Upper lobe of left lung (tissue), 4 donors: ENCODE measurements at regions not wholly inside any gene's neighbourhood (a gene's known extent, or its start where the extent isn't known, plus 50 kb on each side); places are given as distances from the start of the nearest gene placed in this dataset.

Experiments
- POLR2A ChIP-seq, 4 donors: fragments of 450-650 bp; IDR thresholded peaks; one replicate each; pipeline ENCODE4 v1.5.1; 2016 to 2017; ENCODE audit warnings: antibody characterized with exemption in 4 of 4, mild to moderate bottlenecking in 2 of 4
- POLR2AphosphoS5 ChIP-seq, 2 donors: sonication (generic); formaldehyde crosslinking; IDR thresholded peaks; one replicate each; pipeline ENCODE4 v1.5.1; 2017; ENCODE audit warnings: antibody characterized with exemption in 2 of 2
- TF ChIP-seq, protein P1 (sequence below), 6 experiments: fragments of 450-650 bp in 4 of 6; fragments of 200-600 bp in 2 of 6; sonication (generic) in 2 of 6; IDR thresholded peaks; one replicate each; pipeline ENCODE4 v1.5.1; 2016 to 2019; ENCODE audit warnings: antibody characterized with exemption in 6 of 6

DNA sequence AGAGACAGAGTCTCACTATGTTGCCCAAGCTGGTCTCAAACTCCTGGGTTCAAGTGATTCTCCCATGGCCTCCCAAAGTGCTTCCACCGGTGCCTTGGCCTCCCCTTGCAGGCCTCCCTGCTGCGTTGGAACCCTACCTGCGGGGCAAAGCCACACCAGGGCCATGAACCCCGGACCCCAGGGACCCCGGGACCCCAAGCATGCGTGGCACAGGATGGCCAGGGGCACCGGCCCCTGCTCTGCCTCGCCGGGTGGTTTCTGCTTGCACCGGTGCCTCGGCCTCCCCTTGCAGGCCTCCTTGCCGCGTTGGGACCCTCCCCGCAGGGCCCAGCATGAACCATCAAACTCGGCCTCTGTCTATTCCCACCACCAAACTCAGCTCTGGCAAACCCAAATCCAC, 301.0 kb upstream of the NPVF start:
- no peak for TF ChIP-seq POLR2A (IDR thresholded peaks at IDR 0.05)
- TF ChIP-seq, protein P1, sequence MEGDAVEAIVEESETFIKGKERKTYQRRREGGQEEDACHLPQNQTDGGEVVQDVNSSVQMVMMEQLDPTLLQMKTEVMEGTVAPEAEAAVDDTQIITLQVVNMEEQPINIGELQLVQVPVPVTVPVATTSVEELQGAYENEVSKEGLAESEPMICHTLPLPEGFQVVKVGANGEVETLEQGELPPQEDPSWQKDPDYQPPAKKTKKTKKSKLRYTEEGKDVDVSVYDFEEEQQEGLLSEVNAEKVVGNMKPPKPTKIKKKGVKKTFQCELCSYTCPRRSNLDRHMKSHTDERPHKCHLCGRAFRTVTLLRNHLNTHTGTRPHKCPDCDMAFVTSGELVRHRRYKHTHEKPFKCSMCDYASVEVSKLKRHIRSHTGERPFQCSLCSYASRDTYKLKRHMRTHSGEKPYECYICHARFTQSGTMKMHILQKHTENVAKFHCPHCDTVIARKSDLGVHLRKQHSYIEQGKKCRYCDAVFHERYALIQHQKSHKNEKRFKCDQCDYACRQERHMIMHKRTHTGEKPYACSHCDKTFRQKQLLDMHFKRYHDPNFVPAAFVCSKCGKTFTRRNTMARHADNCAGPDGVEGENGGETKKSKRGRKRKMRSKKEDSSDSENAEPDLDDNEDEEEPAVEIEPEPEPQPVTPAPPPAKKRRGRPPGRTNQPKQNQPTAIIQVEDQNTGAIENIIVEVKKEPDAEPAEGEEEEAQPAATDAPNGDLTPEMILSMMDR (IDR thresholded peaks at IDR 0.05) = no peak
- no peak for TF ChIP-seq POLR2AphosphoS5 (IDR thresholded peaks at IDR 0.05)
